ENCODE measurements at regions not wholly inside any gene's neighbourhood (a gene's known extent, or its start where the extent isn't known, plus 50 kb on each side); places are given as distances from the start of the nearest gene placed in this dataset.
"Not testable (repeated sequence)": the region's sequence is repeated elsewhere in the genome, so short reads cannot be mapped to it uniquely, and the experiment has no call there.

DNA sequence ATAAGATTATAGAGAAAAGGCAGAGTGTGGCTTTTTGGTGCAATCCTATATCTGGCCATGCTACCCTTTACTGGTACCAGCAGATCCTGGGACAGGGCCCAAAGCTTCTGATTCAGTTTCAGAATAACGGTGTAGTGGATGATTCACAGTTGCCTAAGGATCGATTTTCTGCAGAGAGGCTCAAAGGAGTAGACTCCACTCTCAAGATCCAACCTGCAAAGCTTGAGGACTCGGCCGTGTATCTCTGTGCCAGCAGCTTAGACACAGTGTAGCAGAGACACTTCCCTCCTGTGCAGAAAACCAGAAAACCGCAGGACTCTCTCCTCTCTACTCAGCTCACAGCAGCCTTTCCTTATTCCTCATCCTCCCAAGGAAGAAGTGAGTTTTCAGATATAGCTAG is 176.3 kb upstream of the PRSS58 start:
- H2BK5ac ChIP-seq (ENCODE audit: low read depth, low read length, poor library complexity, severe bottlenecking); H4K20me1 ChIP-seq (ENCODE audit: insufficient read depth, low read length); H3K4me3 ChIP-seq (ENCODE audit: insufficient read depth, low read depth, low read length); H4K8ac ChIP-seq (ENCODE audit: low read depth in 2 of 2, low read length in 2 of 2); DNase-seq; BruUV-seq (replicated peaks); H3K4me1 ChIP-seq (ENCODE audit: control insufficient read depth, insufficient read depth, low read length); H3K9me3 ChIP-seq (ENCODE audit: control insufficient read depth, insufficient read depth, low read length); H3K4me2 ChIP-seq (ENCODE audit: low read depth, low read length); H4K91ac ChIP-seq (ENCODE audit: insufficient read depth, low read depth, low read length); H3K27ac ChIP-seq (ENCODE audit: insufficient read depth, low read length); H2AFZ ChIP-seq (replicated peaks; ENCODE audit: low read length, poor library complexity); dilution Hi-C loops (cut with HindIII; ENCODE audit: low sequenced_read_pairs, unreplicated experiment); POLR2A ChIA-PET (ENCODE audit: unreplicated experiment); H3K79me1 ChIP-seq (ENCODE audit: low read depth in 1 of 2, low read length in 2 of 2); H3K27me3 ChIP-seq (ENCODE audit: control insufficient read depth, insufficient read depth, low read length); H3K9ac ChIP-seq (ENCODE audit: low read depth, low read length); H3K56ac ChIP-seq (ENCODE audit: extremely low read depth, insufficient read depth, low read length); in situ Hi-C loops (cut with MboI; ENCODE audit: low sequenced_read_pairs); H2BK120ac ChIP-seq (ENCODE audit: low read depth, low read length); ATAC-seq (ENCODE audit: low read depth); H2AK9ac ChIP-seq (replicated peaks; ENCODE audit: low read depth, low read length, poor library complexity); H3K4ac ChIP-seq (ENCODE audit: low read depth, low read length); H2BK15ac ChIP-seq (ENCODE audit: low read depth, low read length); H4K5ac ChIP-seq (ENCODE audit: low read depth, low read length); H3K23ac ChIP-seq (ENCODE audit: low read depth, low read length); H2AK5ac ChIP-seq (ENCODE audit: low read depth, low read length); H3K18ac ChIP-seq (ENCODE audit: low read depth, low read length); H3K14ac ChIP-seq (replicated peaks; ENCODE audit: low read depth, low read length); H2BK20ac ChIP-seq (ENCODE audit: low read depth, low read length); H3K36me3 ChIP-seq (ENCODE audit: control insufficient read depth, insufficient read depth, low read length); intact Hi-C loops (cut with micrococcal nuclease); H3K9me1 ChIP-seq (ENCODE audit: insufficient read depth, low read length): not testable (repeated sequence)
- CTCF ChIA-PET, result interaction anchor here (1.0 to 1.2 kb wide), 3 partner anchors 14 to 349 kb away, joined by 3 to 5 read pairs (median 3); no protein-coding TSS in a partner anchor
- no CpG with 5 or more reads among the region's 5 CpGs for WGBS, 2 experiments (ENCODE audit: extremely low coverage in 2 of 2, insufficient read length in 1 of 2)
